Neuron (in vitro differentiated cells): ENCODE measurements at regions not wholly inside any gene's neighbourhood (a gene's known extent, or its start where the extent isn't known, plus 50 kb on each side); places are given as distances from the start of the nearest gene placed in this dataset.

ENCODE experiments used
- H2AFZ ChIP-seq: one replicate; pipeline ENCODE4 v1.6.1; 2013; ENCODE audit warnings: low read depth, mild to moderate bottlenecking, inconsistent platforms, low read length, moderate library complexity
- H3K27me3 ChIP-seq: one replicate; pipeline ENCODE4 v1.6.1; 2013; ENCODE audit warnings: low read length; ENCODE audit not compliant: insufficient read depth
- H3K36me3 ChIP-seq: one replicate; pipeline ENCODE4 v1.6.1; 2013; ENCODE audit warnings: low read length; ENCODE audit not compliant: insufficient read depth
- H3K4me1 ChIP-seq: one replicate; pipeline ENCODE4 v1.6.1; 2013; ENCODE audit warnings: low read length; ENCODE audit not compliant: insufficient read depth
- H3K4me3 ChIP-seq: 2 replicates; pipeline ENCODE4 v1.5.1; 2013; ENCODE audit warnings: mild to moderate bottlenecking, low read length, moderate library complexity
- H3K9me3 ChIP-seq: one replicate; pipeline ENCODE4 v1.6.1; 2013; ENCODE audit warnings: low read length

GRCh38 chr12:88743946-88744685, 163.8 kb upstream of the KITLG start:
- Histone ChIP-seq H3K4me3 (no peak overlapping the region), H3K4me1 (peaks cover 2% of the 10 kb centered on the region), H2AFZ (no peak overlapping the region), H3K36me3 (no peaks in the 10 kb centered on the region), H3K27me3 (no peaks in the 10 kb centered on the region), H3K9me3 (no peaks in the 10 kb centered on the region)

- Histone ChIP-seq H3K27me3 (no peaks in the 10 kb centered on the region), H3K9me3 (no peaks in the 10 kb centered on the region), H3K36me3 (no peaks in the 10 kb centered on the region), H2AFZ (no peak overlapping the region), H3K4me3 (no peak overlapping the region), H3K4me1 (peaks cover 7% of the 10 kb centered on the region)
Measured at GRCh38 chr12:88737838-88738472, 157.7 kb upstream of the KITLG start.

- Histone ChIP-seq H3K4me3 (no peak overlapping the region), H3K27me3 (no peaks in the 10 kb centered on the region), H3K36me3 (no peaks in the 10 kb centered on the region), H3K4me1 (peaks cover 23% of the 10 kb centered on the region), H3K9me3 (no peaks in the 10 kb centered on the region), H2AFZ (no peak overlapping the region)
Measured at GRCh38 chr12:88736031-88736430, 155.8 kb upstream of the KITLG start.

GRCh38 chr12:88733008-88733407, 152.7 kb upstream of the KITLG start:
- H3K36me3 ChIP-seq = no peaks in the 10 kb centered on the region
- H3K4me3 ChIP-seq = no peak overlapping the region
- no peak overlapping the region for H2AFZ ChIP-seq
- H3K9me3 ChIP-seq = no peaks in the 10 kb centered on the region
- no peaks in the 10 kb centered on the region for H3K27me3 ChIP-seq
- peaks cover 23% of the 10 kb centered on the region for H3K4me1 ChIP-seq

- no peak overlapping the region for H2AFZ ChIP-seq
- H3K36me3 ChIP-seq = no peaks in the 10 kb centered on the region
- peaks cover 23% of the 10 kb centered on the region for H3K4me1 ChIP-seq
- H3K9me3 ChIP-seq = no peaks in the 10 kb centered on the region
- no peaks in the 10 kb centered on the region for H3K27me3 ChIP-seq
- H3K4me3 ChIP-seq = no peak overlapping the region
Measured at GRCh38 chr12:88729196-88729595, 148.9 kb upstream of the KITLG start.

GRCh38 chr12:88726806-88727720, 146.8 kb upstream of the KITLG start:
- Histone ChIP-seq H3K4me3 (no peak overlapping the region), H3K36me3 (no peaks in the 10 kb centered on the region)

GRCh38 chr12:88725592-88726143, 145.4 kb upstream of the KITLG start:
- H3K9me3 ChIP-seq = no peaks in the 10 kb centered on the region
- H3K4me3 ChIP-seq = no peak overlapping the region
- no peaks in the 10 kb centered on the region for H3K36me3 ChIP-seq
- H3K27me3 ChIP-seq = no peaks in the 10 kb centered on the region
- H3K4me1 ChIP-seq = no peaks in the 10 kb centered on the region
- no peak overlapping the region for H2AFZ ChIP-seq

More at GRCh38 chr12:88726806-88727720, 146.8 kb upstream of the KITLG start:
- Histone ChIP-seq H3K4me1 (peaks cover 8% of the 10 kb centered on the region), H3K27me3 (no peaks in the 10 kb centered on the region), H2AFZ (no peak overlapping the region), H3K9me3 (no peaks in the 10 kb centered on the region)

DNA sequence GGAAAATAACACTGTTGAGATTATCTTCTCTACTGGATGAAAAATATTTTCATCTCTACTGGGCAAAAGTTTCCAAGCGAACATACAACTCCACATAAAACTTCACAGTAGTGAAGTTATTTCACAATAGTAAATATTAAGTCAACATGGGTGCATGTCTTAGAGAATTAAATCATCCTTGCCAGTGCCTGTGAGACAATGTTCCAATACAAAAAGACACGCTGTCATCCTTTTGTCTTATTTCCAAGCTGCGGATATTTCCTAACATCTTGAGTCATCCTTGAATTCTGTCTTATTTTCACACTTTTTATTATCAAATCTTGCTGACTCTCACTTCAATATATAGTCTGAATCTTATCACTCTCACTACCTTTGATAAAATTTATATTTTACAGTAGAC, 142.9 kb upstream of the KITLG start:
- H3K36me3 ChIP-seq = no peaks in the 10 kb centered on the region
- H3K27me3 ChIP-seq = no peaks in the 10 kb centered on the region

DNA sequence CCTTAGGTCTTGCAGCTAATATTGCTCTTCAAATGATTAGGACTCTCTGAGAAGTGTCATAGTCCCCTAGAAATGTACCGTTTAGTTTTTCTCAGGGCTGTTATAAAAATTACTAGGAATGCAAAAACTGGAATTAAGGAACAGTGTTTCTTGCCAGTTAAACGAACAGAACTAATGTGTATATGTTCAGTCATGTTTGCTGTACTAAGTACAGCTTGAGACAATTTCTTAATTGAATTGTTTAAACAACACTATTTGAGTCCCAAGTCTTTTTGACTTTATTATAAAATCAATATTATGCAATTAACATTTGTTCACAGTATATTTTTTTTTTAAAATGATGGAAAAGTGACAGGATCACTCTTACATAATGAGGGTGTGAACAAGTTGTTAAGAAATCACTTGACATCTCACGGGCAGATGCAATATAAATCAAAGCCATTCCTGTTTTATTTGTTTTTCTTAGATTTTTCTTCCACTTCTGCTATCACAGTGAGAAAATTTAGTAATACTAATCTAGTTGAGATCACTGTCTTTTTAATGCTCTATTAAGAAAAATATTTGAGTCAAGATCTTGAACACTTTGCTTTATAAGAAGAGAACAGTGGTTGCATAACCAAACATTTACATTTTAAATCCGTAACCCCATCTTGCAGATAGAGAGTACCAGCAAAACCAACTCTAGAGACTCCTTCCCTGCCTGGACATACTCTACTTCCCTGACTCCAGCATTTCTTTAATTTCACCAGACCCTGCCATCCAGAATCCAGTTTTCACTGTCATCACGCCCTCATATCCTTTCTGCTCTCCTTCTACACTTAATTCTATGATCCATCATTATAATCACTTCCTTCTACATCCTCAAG, 140.7 kb upstream of the KITLG start:
- H3K4me3 ChIP-seq = no peak overlapping the region
- H3K36me3 ChIP-seq = no peaks in the 10 kb centered on the region
- H3K9me3 ChIP-seq = no peaks in the 10 kb centered on the region
- peaks cover 5% of the 10 kb centered on the region for H3K4me1 ChIP-seq
- no peaks in the 10 kb centered on the region for H3K27me3 ChIP-seq
- no peak overlapping the region for H2AFZ ChIP-seq

More for the DNA sequence above, 142.9 kb upstream of the KITLG start:
- H3K9me3 ChIP-seq = no peaks in the 10 kb centered on the region
- H3K4me1 ChIP-seq = peaks cover 5% of the 10 kb centered on the region
- no peak overlapping the region for H2AFZ ChIP-seq
- H3K4me3 ChIP-seq = no peak overlapping the region

DNA sequence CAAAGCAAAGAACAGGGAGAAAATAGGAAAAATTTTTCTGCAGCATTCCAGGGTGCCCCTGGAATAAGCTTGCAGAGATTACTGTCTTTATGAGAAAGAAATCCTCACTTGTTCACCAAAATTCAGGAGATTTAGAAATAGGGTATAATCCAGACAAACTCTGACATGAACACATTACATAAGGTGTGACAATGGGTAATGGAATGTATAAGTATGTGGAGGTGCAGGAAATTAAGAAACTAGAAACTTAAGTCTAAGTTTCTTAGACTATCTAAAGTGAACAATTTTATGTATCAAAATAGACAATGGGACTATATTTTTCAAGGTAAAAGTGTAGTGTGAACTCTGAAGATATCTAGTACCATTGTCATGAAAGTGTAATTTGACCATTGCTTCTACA, 140.0 kb upstream of the KITLG start:
- Histone ChIP-seq H2AFZ (no peak overlapping the region), H3K27me3 (no peaks in the 10 kb centered on the region), H3K4me3 (no peak overlapping the region), H3K9me3 (no peaks in the 10 kb centered on the region), H3K36me3 (no peaks in the 10 kb centered on the region), H3K4me1 (peaks cover 5% of the 10 kb centered on the region)

- Histone ChIP-seq H3K4me1 (peaks cover 5% of the 10 kb centered on the region), H3K36me3 (no peaks in the 10 kb centered on the region), H3K4me3 (no peak overlapping the region), H3K9me3 (no peaks in the 10 kb centered on the region), H2AFZ (no peak overlapping the region), H3K27me3 (no peaks in the 10 kb centered on the region)
Measured at GRCh38 chr12:88717188-88717587, 136.9 kb upstream of the KITLG start.

- H3K9me3 ChIP-seq = no peaks in the 10 kb centered on the region
- H3K36me3 ChIP-seq = no peaks in the 10 kb centered on the region
- H3K27me3 ChIP-seq = no peaks in the 10 kb centered on the region
- H3K4me1 ChIP-seq = peaks cover 5% of the 10 kb centered on the region
- H2AFZ ChIP-seq = no peak overlapping the region
- no peak overlapping the region for H3K4me3 ChIP-seq
Measured at GRCh38 chr12:88716240-88716639, 136.0 kb upstream of the KITLG start.
